Right kidney (tissue), 1 donor: ENCODE measurements at regions not wholly inside any gene's neighbourhood (a gene's known extent, or its start where the extent isn't known, plus 50 kb on each side); places are given as distances from the start of the nearest gene placed in this dataset.
"Not testable (repeated sequence)": the region's sequence is repeated elsewhere in the genome, so short reads cannot be mapped to it uniquely, and the experiment has no call there.

ENCODE experiments used
- DNase-seq: peaks from one replicate; pipeline ENCODE4 v3.0.0-alpha.2; 2016

DNA sequence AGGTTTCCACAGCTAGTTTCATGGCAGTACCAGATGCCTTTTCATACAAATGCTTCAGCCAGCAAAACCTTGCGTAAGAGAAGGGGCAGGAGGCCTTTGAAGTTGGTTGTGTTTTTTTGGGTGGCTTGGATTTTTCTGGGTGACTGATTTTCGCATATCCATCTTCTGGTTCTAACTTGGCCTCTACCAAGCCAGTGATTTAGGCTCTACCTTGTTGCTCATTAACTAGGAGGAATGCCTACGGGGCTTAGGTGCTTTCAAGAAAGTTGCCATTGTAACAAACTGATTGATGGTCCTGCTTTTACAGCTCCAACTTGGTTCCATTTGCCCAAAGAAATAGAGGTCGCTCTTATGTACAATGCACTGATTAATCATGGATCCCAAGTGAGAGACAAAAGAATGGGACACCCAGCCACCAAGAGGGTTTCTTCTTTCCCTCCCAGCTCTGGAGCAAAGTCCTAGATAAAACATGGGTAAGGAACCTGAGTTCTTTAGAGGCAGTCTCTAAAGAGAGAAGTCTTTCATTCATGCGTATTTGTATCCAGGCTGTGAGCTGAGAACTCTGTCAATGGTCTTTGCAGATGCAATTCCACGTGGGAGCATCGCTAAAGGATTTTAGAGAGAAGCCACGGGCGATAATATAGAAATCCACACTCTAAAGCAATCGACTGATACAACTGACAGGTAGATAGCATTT, 92.1 kb upstream of the FGFR2 start:
- no peak for DNase-seq

DNA sequence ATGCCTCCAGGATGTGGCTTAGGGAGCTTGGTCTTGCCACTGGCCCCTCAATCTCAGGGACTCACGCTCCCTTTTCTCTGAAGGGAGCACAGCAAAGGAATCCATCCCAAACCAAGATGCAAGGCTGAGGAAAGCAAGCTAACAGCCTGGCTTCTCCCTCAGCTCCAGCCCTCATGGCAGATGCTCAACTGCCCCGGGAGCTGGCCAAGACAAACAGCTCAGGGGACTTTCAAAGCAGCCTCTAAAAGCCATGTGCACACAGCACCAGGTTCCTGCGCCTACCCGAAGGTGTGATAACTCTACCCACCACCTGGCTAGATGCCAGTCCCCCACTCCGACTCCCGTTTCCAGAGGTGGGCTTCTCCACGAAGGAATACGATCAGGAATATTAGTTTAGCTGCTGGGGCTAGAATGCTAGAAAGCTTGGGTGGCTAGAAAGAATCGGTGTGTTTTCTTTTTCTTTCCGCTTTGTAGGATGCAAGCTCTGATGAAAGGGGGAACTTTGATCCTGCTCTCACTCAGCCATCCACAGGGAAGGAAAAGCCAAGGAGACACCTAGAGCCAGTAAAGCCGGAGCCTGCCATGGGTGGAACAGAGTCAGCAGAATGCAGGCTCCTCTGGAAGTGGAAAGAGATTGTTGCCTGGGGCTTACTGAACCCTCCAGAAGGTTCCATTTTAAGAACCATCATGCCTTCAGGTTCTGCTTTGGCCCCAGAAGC, 89.0 kb upstream of the FGFR2 start:
- no peak for DNase-seq

DNA sequence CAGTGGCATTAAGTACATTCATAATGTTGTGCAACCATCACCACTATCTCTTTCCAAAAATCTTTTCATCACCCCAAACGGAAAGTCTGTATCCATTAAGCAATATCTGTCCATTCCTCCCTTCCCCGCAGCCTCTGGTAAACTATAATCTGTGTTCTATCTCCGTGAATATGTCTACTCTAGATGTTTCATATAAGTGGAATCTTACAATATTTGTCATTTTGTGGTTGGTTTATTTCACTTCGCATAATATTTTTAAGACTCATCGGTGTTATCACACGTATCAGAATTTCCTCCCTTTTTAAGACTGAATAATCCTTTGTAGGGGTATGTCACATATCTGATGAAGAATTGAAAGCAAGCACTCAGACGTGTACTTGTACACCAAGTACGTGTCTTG, 86.0 kb upstream of the FGFR2 start:
- no peak for DNase-seq

DNA sequence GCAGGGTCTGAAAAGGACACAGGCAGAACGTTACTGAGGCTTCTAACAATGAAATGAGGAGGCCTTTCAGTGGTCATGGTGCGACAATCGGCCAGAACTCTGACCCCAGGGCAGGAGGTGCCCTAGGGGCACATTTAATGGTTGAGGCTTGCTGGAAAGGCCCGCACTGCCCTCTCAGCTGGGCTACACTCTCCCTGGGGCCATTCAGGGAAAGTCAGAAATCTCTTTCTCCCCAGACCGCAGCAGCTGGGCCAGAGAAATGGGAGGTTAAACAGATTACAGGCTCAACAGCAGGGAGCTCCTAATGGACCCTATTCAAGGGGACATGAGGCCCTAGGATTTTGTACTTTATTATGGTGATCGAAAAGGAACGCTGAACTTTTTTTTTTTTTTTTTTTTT, 85.6 kb upstream of the FGFR2 start:
- no peak for DNase-seq

DNA sequence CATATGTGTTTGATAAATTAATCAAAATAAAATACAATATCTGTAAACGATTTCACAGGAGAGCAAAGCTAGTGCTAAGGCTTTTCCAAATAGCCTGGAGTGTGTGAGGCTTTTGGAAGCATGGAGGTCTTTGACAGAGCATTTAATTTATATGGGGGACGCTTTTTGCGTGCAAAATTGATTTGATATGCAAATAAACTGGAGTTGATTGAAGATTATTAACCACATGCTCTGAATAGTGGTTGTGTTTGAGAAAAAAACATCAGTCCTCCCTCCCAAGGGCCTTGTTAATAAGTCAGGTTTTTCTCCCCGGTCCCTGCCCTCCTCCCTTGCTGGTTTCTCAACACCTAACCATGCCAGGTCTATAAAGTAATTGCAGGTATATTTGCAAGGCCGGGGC, 85.1 kb upstream of the FGFR2 start:
- DNase-seq: no peak

DNA sequence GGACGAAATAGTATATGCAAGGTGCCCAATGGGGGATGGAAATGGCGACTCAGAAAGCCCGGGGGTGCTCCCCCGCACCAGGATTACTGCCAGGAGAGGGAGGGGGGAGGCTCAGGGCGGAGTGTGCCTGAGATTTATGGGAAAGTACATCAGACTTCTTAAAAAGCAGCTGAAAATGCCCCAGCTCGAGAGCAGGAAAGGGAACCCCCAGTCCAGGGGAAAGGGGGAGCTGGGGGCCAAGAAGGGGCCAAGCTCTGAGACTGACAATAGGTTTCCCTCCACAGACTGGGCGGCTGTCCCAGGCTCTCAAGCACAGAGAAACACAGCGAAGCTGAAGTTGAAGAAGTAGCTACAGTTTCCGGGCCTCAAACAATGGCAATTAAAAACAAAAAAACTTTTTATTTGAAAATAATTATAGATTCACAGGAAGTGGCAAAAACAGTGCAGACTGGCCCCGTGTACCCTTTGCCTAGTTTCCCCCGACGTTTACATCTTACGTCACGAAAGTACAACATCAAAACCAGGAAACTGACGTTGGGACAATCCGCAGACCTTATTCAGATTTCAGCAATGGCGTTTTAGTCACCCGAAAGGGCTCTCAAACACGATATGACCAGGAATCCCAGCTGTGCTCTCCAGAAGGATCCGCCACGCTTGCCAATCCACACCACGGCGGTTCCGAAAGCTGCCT, 83.9 kb upstream of the FGFR2 start:
- DNase-seq: no peak

DNA sequence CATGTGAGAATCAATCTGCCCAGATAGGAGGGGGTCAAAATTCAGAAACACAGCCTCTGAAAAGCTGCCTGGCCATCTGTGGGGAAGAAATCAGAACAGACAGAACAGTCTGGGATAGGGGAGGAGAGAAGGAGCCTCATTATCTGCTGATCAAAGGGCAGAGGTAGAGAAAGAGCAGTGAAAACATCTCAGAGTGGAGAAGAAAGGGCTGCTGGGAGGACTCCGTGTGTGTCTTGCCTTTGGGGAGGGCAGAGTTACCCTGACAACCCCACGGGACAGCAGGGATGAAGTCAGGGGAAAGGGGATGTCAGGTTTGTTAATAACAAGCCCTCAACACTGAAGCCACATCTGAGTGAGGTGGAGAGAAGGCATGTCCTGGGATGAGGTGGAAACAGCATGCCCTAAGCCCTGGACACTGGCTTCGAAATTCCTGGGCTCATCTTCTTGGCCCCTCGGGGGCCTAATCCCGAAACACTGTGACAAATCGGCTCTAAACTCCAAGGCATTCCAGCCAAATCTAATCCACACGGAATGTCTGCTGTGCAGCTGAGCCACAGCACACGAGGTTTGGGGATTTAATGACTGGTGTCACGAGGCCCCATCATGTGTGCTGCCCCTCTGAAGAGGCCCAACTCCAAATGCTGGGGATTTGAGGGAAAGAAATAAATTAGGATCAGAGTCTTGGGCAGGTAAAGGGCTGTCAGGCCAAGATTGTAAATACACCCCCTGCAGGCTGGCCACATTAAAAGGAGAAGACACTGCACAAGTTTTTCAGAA, 82.8 kb upstream of the FGFR2 start:
- peak; percentile 20 for DNase-seq

DNA sequence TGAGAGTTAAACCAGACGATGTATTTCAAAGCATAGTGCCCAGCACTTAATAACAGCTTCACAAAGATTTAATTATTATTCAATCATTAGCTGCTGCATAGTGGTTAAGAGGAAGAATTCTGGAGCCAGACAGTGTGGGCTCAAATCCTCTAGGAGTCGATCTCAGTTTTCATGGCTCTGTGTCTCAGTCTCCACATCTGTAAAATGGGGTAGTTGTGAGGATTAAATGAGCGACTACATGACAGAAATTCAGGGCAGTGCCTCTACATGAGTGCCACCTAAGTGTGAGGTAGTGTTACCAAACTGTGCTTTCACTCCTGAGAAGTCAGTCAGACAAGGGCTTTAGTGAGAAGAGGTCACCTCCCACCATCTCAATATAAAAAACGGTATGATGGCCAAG, 81.7 kb upstream of the FGFR2 start:
- no peak for DNase-seq

DNA sequence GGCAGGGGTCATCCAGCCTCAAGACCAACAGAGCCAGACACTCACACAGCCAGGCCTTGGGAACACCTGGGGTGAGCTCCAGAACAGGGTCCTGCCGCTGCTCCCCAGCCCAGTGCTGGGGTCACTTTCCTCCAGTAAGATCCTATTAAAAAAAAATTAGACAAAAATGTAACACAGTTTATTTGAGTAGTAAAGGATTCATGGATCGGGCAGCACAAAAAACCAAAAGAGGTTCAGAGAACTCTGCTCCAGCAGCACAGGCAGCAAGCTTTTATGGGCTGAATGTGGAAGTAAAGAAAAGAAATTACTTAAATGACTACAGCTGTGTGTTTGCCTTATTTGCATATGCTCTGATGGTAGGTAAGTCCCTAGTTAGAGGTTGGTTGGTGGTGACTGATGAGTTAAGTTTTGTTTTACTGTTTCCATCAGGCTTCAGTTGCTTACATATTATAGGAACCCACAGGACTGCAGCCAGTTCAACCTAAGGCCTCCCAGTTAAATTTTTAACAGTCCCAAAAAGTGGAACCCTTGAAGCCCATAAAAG, 80.5 kb upstream of the FGFR2 start:
- no peak for DNase-seq

DNA sequence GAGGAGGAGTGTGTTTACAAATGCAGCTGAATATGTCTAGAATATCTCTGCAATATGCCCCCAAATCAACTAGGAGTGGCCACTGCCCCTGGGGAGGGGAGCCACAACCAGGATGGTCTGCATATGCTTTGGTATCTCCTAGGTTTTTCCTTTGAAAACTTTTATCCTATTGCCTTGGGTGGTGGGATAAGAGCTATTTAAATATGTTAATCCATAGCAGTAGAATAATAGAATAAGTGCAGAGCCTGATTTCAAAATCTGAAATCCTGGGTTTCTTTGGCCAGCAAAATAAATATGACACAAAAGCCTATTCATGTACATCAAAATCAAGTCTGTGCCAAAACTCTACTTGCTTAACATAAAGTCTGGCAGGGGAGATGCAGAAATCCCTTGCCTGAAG, 79.6 kb upstream of the FGFR2 start:
- DNase-seq: no peak

DNA sequence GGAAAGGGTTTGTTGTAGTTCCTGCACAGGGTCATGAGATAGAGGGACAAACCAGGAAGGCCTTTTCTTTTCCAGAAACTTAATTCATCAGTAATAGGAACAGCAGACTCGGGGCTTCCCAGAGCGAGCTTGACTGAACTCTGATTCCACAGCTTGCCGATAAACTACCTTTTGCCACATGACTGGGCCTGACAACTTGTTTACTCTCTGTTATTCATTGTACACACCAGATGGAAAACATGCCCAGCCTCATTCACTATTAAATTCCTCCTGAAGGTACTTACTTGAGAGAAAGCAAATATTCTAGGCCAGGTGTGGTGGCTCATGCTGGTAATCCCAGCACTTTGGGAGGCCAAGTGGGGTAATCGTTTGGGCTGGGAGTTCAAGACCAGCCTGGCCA, 77.1 kb upstream of the FGFR2 start:
- DNase-seq: no peak

DNA sequence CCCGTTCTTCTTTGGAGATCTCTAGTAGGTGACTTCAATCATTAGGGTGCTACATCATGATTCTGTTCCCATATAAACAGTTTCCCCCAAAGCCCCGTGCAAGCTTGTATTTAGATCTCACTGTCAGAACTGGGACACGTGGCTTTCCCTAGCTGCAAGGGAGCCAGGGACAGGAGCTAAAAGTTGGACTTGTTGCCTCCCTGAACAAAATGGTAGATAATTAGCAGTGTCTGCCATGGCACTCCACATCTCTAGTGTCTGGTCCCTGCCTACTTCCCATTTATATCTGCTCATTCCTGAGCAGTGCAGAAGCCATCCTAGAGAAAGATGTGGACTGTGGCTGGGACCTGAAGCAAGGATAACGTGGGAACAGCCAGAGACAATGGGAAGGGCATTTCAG, 76.6 kb upstream of the FGFR2 start:
- no peak for DNase-seq

DNA sequence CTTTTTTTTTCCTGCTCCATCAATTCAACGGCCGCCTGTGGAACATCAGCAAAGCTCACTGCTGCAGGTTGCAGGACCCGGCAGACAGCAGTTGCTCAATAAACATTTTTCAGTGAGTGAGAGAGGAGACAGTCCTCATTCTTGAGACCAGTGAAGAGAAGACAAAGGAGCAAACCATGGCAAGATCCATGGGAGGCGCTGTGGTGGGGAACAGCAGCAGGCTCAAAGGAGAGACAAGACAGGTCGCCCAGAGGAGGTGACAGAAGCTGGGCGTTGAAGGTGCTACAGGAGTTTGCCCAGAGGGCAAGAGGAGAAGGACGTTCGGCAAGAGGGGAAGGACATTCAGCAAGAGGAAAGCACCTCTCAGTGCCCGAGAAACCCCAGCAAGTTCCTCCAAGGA, 74.5 kb upstream of the FGFR2 start:
- no peak for DNase-seq

DNA sequence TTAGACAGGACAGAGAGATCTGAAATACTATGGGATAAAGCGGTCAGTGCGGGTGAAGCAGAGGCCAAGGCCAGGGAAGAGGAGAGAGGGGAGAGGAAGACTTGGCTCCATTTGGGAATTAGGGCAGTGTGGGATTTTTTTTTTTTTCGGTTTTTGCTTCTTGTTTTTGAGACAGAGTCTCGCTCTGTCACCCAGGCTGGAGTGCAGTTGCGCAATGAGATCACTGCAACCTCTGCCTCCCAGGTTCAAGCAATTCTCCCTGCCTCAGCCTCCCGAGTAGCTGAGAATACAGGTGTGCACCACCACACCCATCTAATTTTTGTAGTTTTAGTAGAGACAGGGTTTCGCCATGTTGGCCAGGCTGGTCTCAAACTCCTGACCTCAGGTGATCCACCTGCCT, 71.6 kb upstream of the FGFR2 start:
- not testable (repeated sequence) for DNase-seq

DNA sequence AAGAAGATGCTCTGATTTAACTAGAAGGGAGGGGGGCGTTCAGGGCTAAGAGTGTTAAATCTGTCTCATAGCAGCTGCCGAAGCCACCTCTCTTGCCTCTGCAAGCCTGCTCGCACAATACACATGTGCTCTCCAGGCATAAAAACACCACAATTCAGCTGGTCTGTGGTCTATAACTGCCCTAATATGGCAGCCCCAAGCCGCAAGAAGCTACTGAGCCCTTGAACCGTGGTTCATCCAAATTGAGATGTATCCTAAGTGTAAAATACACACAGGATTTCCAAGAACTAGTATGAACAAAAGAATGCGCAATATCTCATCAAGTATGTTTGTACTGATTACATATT, 70.8 kb upstream of the FGFR2 start:
- no peak for DNase-seq

DNA sequence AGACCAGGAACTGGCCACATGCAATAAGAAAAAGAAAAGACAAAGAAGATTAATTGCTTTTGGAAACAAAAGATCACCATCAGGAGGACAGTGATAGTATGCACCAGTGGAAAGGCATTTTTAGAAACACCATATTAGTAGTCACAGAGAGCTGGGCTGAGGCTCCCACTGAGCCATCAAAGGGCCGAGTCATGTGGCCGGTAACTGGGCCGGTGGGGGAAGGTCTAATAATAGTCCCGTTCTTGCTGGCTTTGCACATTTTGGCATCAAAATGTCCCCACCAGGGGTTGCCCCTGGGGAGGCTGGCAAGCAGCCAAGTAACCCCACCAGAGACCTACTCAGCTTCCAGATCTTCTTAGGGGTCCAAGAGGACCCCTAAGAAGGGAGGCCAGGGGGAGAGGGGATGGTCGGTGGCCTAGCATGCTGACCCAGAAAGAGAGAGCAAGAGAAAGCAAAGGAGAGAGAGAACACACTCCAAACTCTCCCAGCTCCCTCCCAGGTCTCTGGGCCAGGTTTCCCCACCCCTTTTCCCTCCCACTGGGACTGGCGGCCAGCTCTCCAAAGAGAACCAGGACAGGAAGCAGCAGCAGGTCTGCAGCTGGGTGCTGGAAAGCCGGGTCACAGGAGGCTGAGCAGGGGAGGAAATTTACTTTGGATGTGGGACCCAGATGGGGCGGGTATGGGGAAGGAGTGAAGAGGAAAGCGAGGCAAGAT, 70.2 kb upstream of the FGFR2 start:
- peak; percentile 70 for DNase-seq

DNA sequence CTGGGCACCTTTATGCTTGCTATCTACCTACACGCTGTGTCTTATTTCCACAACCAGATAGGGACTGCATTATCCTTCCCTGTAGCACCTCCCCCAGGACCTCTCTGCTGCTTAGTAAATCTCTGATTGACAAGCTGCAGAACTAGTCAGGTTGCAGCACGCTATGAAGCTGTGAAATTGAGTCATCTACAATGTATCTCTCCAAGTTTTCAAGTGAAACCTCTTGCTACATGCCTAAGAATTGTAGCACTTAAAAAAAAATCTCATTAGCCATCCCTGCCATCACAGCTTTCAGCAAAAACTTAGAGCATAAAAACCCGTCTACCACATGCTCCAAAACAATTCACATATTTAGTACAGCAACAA, 69.7 kb upstream of the FGFR2 start:
- no peak for DNase-seq

DNA sequence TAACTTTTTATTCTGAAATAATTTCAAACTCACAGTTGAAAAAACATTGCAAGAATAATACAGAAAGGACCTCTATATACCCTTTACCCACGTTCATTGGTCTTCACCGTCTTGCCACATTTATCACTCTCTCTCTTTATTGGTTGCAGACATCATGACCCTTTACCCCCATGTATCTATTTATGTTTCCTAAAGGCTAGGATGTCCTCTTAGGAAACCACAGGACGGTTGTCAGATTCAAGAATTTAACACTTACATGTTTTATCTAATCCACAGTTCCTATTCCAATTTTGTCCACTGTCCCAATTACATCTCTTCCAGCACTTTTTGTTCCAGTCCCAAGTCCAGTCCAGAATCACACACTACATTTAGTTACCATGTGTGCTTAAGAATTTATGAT, 67.6 kb upstream of the FGFR2 start:
- DNase-seq: no peak

DNA sequence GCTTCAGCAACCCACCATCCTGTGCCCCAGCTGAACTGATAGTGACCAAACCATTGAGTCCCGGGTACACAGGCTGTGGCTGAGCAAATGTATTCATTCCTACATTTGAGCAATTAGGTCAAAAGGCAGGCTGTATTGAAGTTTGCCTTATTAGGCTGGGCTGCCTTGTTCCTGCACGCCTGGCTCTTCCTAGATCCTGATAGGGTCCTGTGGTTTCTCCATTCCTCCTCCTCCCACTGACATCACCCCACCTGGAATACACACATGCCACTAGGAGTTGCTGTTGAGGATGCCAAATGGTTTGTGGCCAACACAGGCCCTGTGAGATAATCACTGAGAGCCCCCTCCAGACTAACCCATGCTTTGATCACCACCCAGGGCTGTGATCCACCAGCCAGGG, 66.4 kb upstream of the FGFR2 start:
- DNase-seq: no peak

DNA sequence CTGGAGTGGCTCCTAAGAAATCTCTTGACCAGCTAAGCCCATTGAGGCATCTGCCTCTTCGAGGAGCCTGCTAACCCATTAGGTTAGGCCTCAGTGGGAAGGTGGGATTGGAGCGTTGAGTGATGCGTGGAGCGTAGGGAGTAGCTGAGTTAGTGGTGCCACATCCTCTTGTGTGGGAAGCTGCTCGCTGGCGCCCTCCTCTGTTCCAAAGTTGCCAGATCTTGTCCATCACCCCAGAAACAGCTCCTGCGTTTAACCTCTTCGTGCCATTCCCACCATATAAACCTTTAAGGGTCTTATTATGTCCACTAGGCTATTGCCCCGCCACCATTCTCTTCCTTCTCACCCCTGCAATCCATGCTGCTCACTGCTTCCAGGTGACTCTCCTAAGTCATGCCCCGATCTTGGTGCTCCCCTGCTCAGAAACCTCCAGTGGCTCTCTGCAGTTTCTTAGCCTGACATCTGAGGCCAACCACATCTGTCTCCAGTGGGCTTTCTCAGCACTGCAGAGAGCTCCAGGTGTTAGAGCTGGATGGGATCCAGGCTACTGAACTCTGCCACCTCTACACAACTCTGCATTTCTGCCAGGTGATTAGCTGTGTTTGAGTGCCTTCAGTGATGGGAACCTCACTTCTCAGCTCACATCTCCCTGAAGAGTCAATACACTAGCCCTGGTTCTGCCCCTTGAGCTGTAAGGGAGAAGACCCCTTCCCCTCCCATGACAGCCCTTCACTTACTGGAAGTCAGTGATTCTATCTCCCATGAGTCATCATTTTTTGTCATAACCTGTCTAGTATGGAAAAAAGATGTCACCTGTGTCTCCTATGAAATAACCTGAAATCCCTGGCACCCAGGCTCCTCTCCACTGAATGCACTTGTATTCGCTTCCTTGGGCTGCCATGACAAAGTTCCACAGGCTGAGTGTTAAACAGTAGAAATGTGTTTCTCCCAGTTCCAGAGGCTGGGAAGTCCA, 65.0 kb upstream of the FGFR2 start:
- DNase-seq: no peak

DNA sequence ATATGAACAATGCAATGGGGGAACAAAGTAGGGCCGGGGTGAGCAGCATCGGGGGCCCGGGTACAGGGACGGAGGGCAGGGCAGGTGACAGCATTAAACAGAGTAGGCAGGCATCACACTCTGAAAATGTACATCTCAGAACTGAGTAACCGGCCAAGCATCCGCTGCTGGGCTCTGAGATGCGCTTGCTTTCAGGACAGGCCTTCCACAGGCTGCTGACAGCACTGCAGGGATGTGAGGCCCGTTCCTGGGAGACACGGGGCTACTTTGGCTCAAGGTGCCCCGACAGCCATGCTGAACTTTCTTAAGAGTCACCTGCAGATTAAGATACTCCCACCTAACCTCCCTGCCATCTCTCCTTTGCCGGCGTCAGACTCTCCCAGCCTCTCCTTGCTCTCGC, 64.3 kb upstream of the FGFR2 start:
- no peak for DNase-seq
